ENCODE measurements at regions not wholly inside any gene's neighbourhood (a gene's known extent, or its start where the extent isn't known, plus 50 kb on each side); places are given as distances from the start of the nearest gene placed in this dataset.

- no peaks in the 10 kb centered on the region for H3K23me2 ChIP-seq (ENCODE audit: low read depth, low read length)
- no peak overlapping the region for H3K23ac ChIP-seq (ENCODE audit: insufficient read length)
- H3K9me3 ChIP-seq (ENCODE audit: insufficient read depth in 2 of 2, low read depth in 1 of 2, low read length in 1 of 2) = no peaks in the 10 kb centered on the region
- no peak overlapping the region for H3K9ac ChIP-seq (replicated peaks in 1 of 4; ENCODE audit: extremely low read depth in 1 of 4, low read depth in 3 of 4, low read length in 3 of 4)
- no peak overlapping the region for H2AK5ac ChIP-seq (ENCODE audit: low read depth, low read length)
- ChIA-PET POLR2A (ENCODE audit: partially characterized antibody) (no interaction called here), CTCF (ENCODE audit: partially characterized antibody) (no interaction called here)
- H2BK15ac ChIP-seq (ENCODE audit: low read length) = no peak overlapping the region
- FAIRE-seq (no peak), DNase-seq (ENCODE audit: low read depth in 1 of 2, low spot score in 2 of 2) (no peak)
- no peak overlapping the region for H3K4me3 ChIP-seq (ENCODE audit: extremely low read depth in 1 of 4, insufficient read depth in 2 of 4, low read depth in 3 of 4, low read length in 4 of 4)
- H3K27ac ChIP-seq (ENCODE audit: low read depth, low read length) = no peak overlapping the region
- H3K18ac ChIP-seq (ENCODE audit: extremely low read depth, low read length) = no peak overlapping the region
- no peak overlapping the region for H3K4ac ChIP-seq (replicated peaks; ENCODE audit: insufficient read length, low read depth, low read length)
- H2BK120ac ChIP-seq (replicated peaks; ENCODE audit: low read depth, low read length) = no peak overlapping the region
- no peak overlapping the region for H2AFZ ChIP-seq (ENCODE audit: low read length)
- no peaks in the 10 kb centered on the region for H4K20me1 ChIP-seq (replicated peaks in 1 of 2; ENCODE audit: control insufficient read depth in 1 of 2, insufficient read depth in 2 of 2, low read length in 2 of 2)
- H3K36me3 ChIP-seq (ENCODE audit: control insufficient read depth in 2 of 4, insufficient read depth in 4 of 4, low read length in 3 of 4) = no peaks in the 10 kb centered on the region; a peak in 1 of 8 replicates
- no peak overlapping the region for H2BK20ac ChIP-seq (ENCODE audit: low read length)
- H3K56ac ChIP-seq (replicated peaks; ENCODE audit: insufficient read length, low read depth, low read length) = no peak overlapping the region
- no peaks in the 10 kb centered on the region for H3K79me2 ChIP-seq (ENCODE audit: control insufficient read depth in 1 of 2, insufficient read depth in 2 of 2, low read length in 2 of 2)
- no peak overlapping the region for H2BK5ac ChIP-seq (ENCODE audit: low read depth, low read length)
- H4K8ac ChIP-seq (ENCODE audit: extremely low read depth, insufficient read depth, low read length) = no peak overlapping the region
- no peak overlapping the region for H4K5ac ChIP-seq (ENCODE audit: insufficient read length, low read depth, low read length)
- no peak overlapping the region for H3K4me2 ChIP-seq (ENCODE audit: insufficient read depth in 1 of 2, low read depth in 2 of 2, low read length in 2 of 2)
- no peak overlapping the region for H4K91ac ChIP-seq (replicated peaks; ENCODE audit: insufficient read length, low read length)
- H3K79me1 ChIP-seq (ENCODE audit: low read depth, low read length) = no peaks in the 10 kb centered on the region
- H3K4me1 ChIP-seq (replicated peaks in 1 of 4; ENCODE audit: control insufficient read depth in 3 of 4, insufficient read depth in 4 of 4, low read length in 3 of 4) = no peaks in the 10 kb centered on the region
- peaks cover 0 to 1% (median 0%) of the 10 kb centered on the region in 4 experiments; a peak in 1 of 7 replicates for H3K27me3 ChIP-seq (replicated peaks in 1 of 4; ENCODE audit: control insufficient read depth in 3 of 4, extremely low read depth in 1 of 4, insufficient read depth in 3 of 4, low read length in 3 of 4)
- H3K14ac ChIP-seq (ENCODE audit: insufficient read length) = no peak overlapping the region
- no peak overlapping the region for H2BK12ac ChIP-seq (ENCODE audit: low read depth, low read length)
- WGBS, 2 experiments (ENCODE audit: extremely low coverage in 1 of 2, insufficient coverage in 1 of 2, insufficient read length in 1 of 2, insufficient replicate concordance in 2 of 2, low coverage in 1 of 2, low lambda C conversion rate in 2 of 2, missing lambda C conversion rate in 1 of 2) = 81% methylated on average over 2 of the region's 2 CpGs; no CpG with 5 or more reads in 1 of the 2 experiments
- TF ChIP-seq EP300 (IDR thresholded peaks at IDR 0.05; ENCODE audit: borderline replicate concordance in 1 of 2, low read depth in 2 of 2, low read length in 2 of 2) (no peak), GABPA (IDR thresholded peaks at IDR 0.05; ENCODE audit: borderline replicate concordance, insufficient read depth, low read length) (no peak), SAP30 (IDR thresholded peaks at IDR 0.05; ENCODE audit: insufficient read depth, insufficient replicate concordance, low read length) (no peak), SIX5 (IDR thresholded peaks at IDR 0.05; ENCODE audit: low read depth, low read length) (no peak), KDM5A (IDR thresholded peaks at IDR 0.05; ENCODE audit: low read length) (no peak), RBBP5 (IDR thresholded peaks at IDR 0.05; ENCODE audit: borderline replicate concordance, low read depth, low read length) (no peak), CREB1 (IDR thresholded peaks at IDR 0.05) (no peak), NRF1 (IDR thresholded peaks at IDR 0.05; ENCODE audit: low read depth, low read length) (no peak), CBX5 (IDR thresholded peaks at IDR 0.05; ENCODE audit: low read depth, low read length) (no peak), JUN (IDR thresholded peaks at IDR 0.05; ENCODE audit: low read depth, low read length) (no peak), ZNF274 (IDR thresholded peaks at IDR 0.05; ENCODE audit: borderline replicate concordance, extremely low read depth, low read length) (no peak), PHF8 (conservative IDR thresholded peaks at IDR 0.05; ENCODE audit: low read depth, low read length) (no peak)
Observed at GRCh38 chr5:89293810-89294209, 410.8 kb upstream of the MEF2C start.
